ENCODE measurements at regions not wholly inside any gene's neighbourhood (a gene's known extent, or its start where the extent isn't known, plus 50 kb on each side); places are given as distances from the start of the nearest gene placed in this dataset.

DNA sequence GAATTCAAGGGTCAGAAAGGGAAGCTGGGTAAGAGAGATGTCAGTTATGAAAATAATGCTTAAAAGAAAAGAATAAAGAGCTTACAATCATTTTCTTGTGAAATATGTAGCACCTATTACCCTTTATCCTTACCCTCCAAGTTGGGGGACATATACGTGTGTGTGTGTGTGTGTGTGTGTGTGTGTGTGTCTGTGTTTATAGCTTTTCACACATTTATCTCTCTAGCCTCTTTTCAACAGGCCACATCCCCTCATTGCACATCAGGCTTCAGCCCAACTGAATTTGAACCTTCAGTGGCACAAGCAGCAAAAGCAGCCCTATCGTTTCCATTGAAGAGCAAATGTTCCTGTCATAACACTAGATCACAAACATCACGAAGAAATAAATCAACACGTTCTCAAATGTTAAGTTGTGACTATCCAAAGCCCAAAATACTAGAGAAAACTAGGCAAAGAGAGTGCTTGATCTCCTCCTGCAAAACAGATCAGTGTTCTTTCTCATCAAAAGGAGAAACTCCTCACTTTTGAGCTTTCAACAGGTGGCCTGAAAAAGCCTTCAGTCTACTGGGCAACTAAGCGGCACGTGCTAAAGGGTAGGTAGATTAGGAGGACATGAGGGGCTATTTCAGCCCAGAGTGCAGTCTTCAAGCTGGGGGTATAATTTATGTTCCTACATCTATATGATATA lies 416.4 kb downstream of the EFNA5 start:
- Histone ChIP-seq H2AFZ (ENCODE audit: control insufficient read depth, low read length) (no peak overlapping the region), H3K9me3 (ENCODE audit: control insufficient read depth, low read depth, low read length) (no peaks in the 10 kb centered on the region), H4K20me1 (ENCODE audit: control insufficient read depth, extremely low read depth, insufficient read depth, low read length) (no peaks in the 10 kb centered on the region), H3K9me1 (ENCODE audit: control insufficient read depth, extremely low read depth, insufficient read depth, low read length) (no peaks in the 10 kb centered on the region), H3K27me3 (ENCODE audit: control insufficient read depth, extremely low read depth, insufficient read depth, low read length) (no peaks in the 10 kb centered on the region), H3K36me3 (ENCODE audit: control insufficient read depth in 2 of 2, extremely low read depth in 1 of 2, insufficient read depth in 2 of 2, low read length in 2 of 2) (no peaks in the 10 kb centered on the region), H3K79me2 (ENCODE audit: control insufficient read depth, insufficient read depth, low read length) (no peaks in the 10 kb centered on the region), H3K4me2 (ENCODE audit: control insufficient read depth, extremely low read depth, insufficient read depth, low read depth, low read length) (no peak overlapping the region), H3K4me1 (ENCODE audit: control insufficient read depth, extremely low read depth, insufficient read depth, low read length) (no peaks in the 10 kb centered on the region), H3K9ac (ENCODE audit: control insufficient read depth, extremely low read depth, insufficient read depth, low read length) (no peak overlapping the region), H3K27ac (ENCODE audit: control insufficient read depth, insufficient read depth, low read length) (no peak overlapping the region), H3K4me3 (ENCODE audit: control insufficient read depth in 2 of 3, extremely low read depth in 1 of 3, insufficient read depth in 2 of 3, low read depth in 1 of 3, low read length in 3 of 3) (no peak overlapping the region)
- DNase-seq (ENCODE audit: low read depth, low spot score) = no peak
- FAIRE-seq = peak; percentile 43
- TF ChIP-seq CTCF (optimal IDR thresholded peaks at IDR 0.05 in 1 of 3, IDR thresholded peaks at IDR 0.05 in 1 of 3, conservative IDR thresholded peaks at IDR 0.05 in 1 of 3; ENCODE audit: extremely low read depth in 1 of 3, insufficient read depth in 2 of 3, low read length in 3 of 3) (no peak), EZH2 (IDR thresholded peaks at IDR 0.05; ENCODE audit: low read length) (no peak)
- dilution Hi-C loops (cut with MboI; ENCODE audit: extremely low pct_ligation_motif_present, low sequenced_read_pairs) = no loop called here

GRCh38 chr5:107253246-107253645 lies 417.5 kb downstream of the EFNA5 start:
- no peaks in the 10 kb centered on the region for H4K20me1 ChIP-seq (ENCODE audit: control insufficient read depth, extremely low read depth, insufficient read depth, low read length)
- FAIRE-seq (no peak), DNase-seq (ENCODE audit: low read depth, low spot score) (no peak)
- no peak overlapping the region for H2AFZ ChIP-seq (ENCODE audit: control insufficient read depth, low read length)
- H3K36me3 ChIP-seq (ENCODE audit: control insufficient read depth in 2 of 2, extremely low read depth in 1 of 2, insufficient read depth in 2 of 2, low read length in 2 of 2) = no peaks in the 10 kb centered on the region
- H3K4me3 ChIP-seq (ENCODE audit: control insufficient read depth in 2 of 3, extremely low read depth in 1 of 3, insufficient read depth in 2 of 3, low read depth in 1 of 3, low read length in 3 of 3) = no peak overlapping the region
- H3K9me3 ChIP-seq (ENCODE audit: control insufficient read depth, low read depth, low read length) = no peaks in the 10 kb centered on the region
- no peak overlapping the region for H3K9ac ChIP-seq (ENCODE audit: control insufficient read depth, extremely low read depth, insufficient read depth, low read length)
- no peaks in the 10 kb centered on the region for H3K4me1 ChIP-seq (ENCODE audit: control insufficient read depth, extremely low read depth, insufficient read depth, low read length)
- no peaks in the 10 kb centered on the region for H3K79me2 ChIP-seq (ENCODE audit: control insufficient read depth, insufficient read depth, low read length)
- dilution Hi-C loops (cut with MboI; ENCODE audit: extremely low pct_ligation_motif_present, low sequenced_read_pairs) = no loop called here
- H3K27ac ChIP-seq (ENCODE audit: control insufficient read depth, insufficient read depth, low read length) = no peak overlapping the region
- no peaks in the 10 kb centered on the region for H3K9me1 ChIP-seq (ENCODE audit: control insufficient read depth, extremely low read depth, insufficient read depth, low read length)
- H3K27me3 ChIP-seq (ENCODE audit: control insufficient read depth, extremely low read depth, insufficient read depth, low read length) = no peaks in the 10 kb centered on the region
- H3K4me2 ChIP-seq (ENCODE audit: control insufficient read depth, extremely low read depth, insufficient read depth, low read depth, low read length) = no peak overlapping the region
- no peak for TF ChIP-seq CTCF (optimal IDR thresholded peaks at IDR 0.05 in 1 of 3, IDR thresholded peaks at IDR 0.05 in 1 of 3, conservative IDR thresholded peaks at IDR 0.05 in 1 of 3; ENCODE audit: extremely low read depth in 1 of 3, insufficient read depth in 2 of 3, low read length in 3 of 3)
- no peak for TF ChIP-seq EZH2 (IDR thresholded peaks at IDR 0.05; ENCODE audit: low read length)
